ENCODE measurements at regions not wholly inside any gene's neighbourhood (a gene's known extent, or its start where the extent isn't known, plus 50 kb on each side); places are given as distances from the start of the nearest gene placed in this dataset.

- H3K4me1 ChIP-seq (ENCODE audit: insufficient read depth, low read length, severe bottlenecking) = no peaks in the 10 kb centered on the region
- H3K79me2 ChIP-seq (ENCODE audit: insufficient read depth, low read length) = no peaks in the 10 kb centered on the region
Observed at GRCh38 chr6:44624226-44624625, 236.7 kb downstream of the CDC5L start.

GRCh38 chr6:44624936-44625573, 237.5 kb downstream of the CDC5L start:
- Histone ChIP-seq H3K27me3 (ENCODE audit: insufficient read depth, low read length) (no peaks in the 10 kb centered on the region), H2AFZ (ENCODE audit: low read length) (no peak overlapping the region), H3K4me1 (ENCODE audit: insufficient read depth, low read length, severe bottlenecking) (no peaks in the 10 kb centered on the region), H3K27ac (ENCODE audit: low read depth, low read length, poor library complexity, severe bottlenecking) (no peak overlapping the region), H3F3A (ENCODE audit: insufficient read depth, low read length) (no peaks in the 10 kb centered on the region), H3K9me2 (ENCODE audit: low read depth, low read length) (no peaks in the 10 kb centered on the region), H3K36me3 (ENCODE audit: insufficient read depth, low read length) (no peaks in the 10 kb centered on the region), H4K20me1 (ENCODE audit: insufficient read depth, low read length) (no peaks in the 10 kb centered on the region), H3K79me2 (ENCODE audit: insufficient read depth, low read length) (no peaks in the 10 kb centered on the region), H3K9ac (ENCODE audit: low read length) (no peak overlapping the region), H3K4me3 (ENCODE audit: low read depth, low read length, poor library complexity, severe bottlenecking) (no peak overlapping the region), H3K4me2 (ENCODE audit: low read length) (no peak overlapping the region), H3K9me3 (ENCODE audit: low read length) (no peaks in the 10 kb centered on the region)
- TF ChIP-seq EZH2 (IDR thresholded peaks at IDR 0.05; ENCODE audit: borderline replicate concordance, low read length) (no peak), CTCF (IDR thresholded peaks at IDR 0.05; ENCODE audit: low read length) (no peak)

More at GRCh38 chr6:44624226-44624625, 236.7 kb downstream of the CDC5L start:
- no peaks in the 10 kb centered on the region for H3F3A ChIP-seq (ENCODE audit: insufficient read depth, low read length)
- no peaks in the 10 kb centered on the region for H3K9me3 ChIP-seq (ENCODE audit: low read length)
- no peaks in the 10 kb centered on the region for H3K27me3 ChIP-seq (ENCODE audit: insufficient read depth, low read length)
- H3K4me3 ChIP-seq (ENCODE audit: low read depth, low read length, poor library complexity, severe bottlenecking) = no peak overlapping the region
- TF ChIP-seq CTCF (IDR thresholded peaks at IDR 0.05; ENCODE audit: low read length) (no peak), EZH2 (IDR thresholded peaks at IDR 0.05; ENCODE audit: borderline replicate concordance, low read length) (no peak)
- no peak overlapping the region for H2AFZ ChIP-seq (ENCODE audit: low read length)
- H4K20me1 ChIP-seq (ENCODE audit: insufficient read depth, low read length) = no peaks in the 10 kb centered on the region
- H3K9me2 ChIP-seq (ENCODE audit: low read depth, low read length) = no peaks in the 10 kb centered on the region
- no peak overlapping the region for H3K27ac ChIP-seq (ENCODE audit: low read depth, low read length, poor library complexity, severe bottlenecking)
- no peak overlapping the region for H3K9ac ChIP-seq (ENCODE audit: low read length)
- H3K36me3 ChIP-seq (ENCODE audit: insufficient read depth, low read length) = no peaks in the 10 kb centered on the region
- H3K4me2 ChIP-seq (ENCODE audit: low read length) = no peak overlapping the region

GRCh38 chr6:44625996-44626395, 238.5 kb downstream of the CDC5L start:
- Histone ChIP-seq H4K20me1 (ENCODE audit: insufficient read depth, low read length) (no peaks in the 10 kb centered on the region), H3K79me2 (ENCODE audit: insufficient read depth, low read length) (no peaks in the 10 kb centered on the region), H2AFZ (ENCODE audit: low read length) (no peak overlapping the region), H3K36me3 (ENCODE audit: insufficient read depth, low read length) (no peaks in the 10 kb centered on the region), H3K27me3 (ENCODE audit: insufficient read depth, low read length) (no peaks in the 10 kb centered on the region), H3K9me3 (ENCODE audit: low read length) (no peaks in the 10 kb centered on the region), H3K4me3 (ENCODE audit: low read depth, low read length, poor library complexity, severe bottlenecking) (no peak overlapping the region), H3F3A (ENCODE audit: insufficient read depth, low read length) (no peaks in the 10 kb centered on the region), H3K9me2 (ENCODE audit: low read depth, low read length) (no peaks in the 10 kb centered on the region), H3K9ac (ENCODE audit: low read length) (no peak overlapping the region), H3K4me2 (ENCODE audit: low read length) (no peak overlapping the region), H3K4me1 (ENCODE audit: insufficient read depth, low read length, severe bottlenecking) (no peaks in the 10 kb centered on the region), H3K27ac (ENCODE audit: low read depth, low read length, poor library complexity, severe bottlenecking) (no peak overlapping the region)
- TF ChIP-seq CTCF (IDR thresholded peaks at IDR 0.05; ENCODE audit: low read length) = no peak

Data from OCI-LY1 (cell line).